ENCODE measurements at regions not wholly inside any gene's neighbourhood (a gene's known extent, or its start where the extent isn't known, plus 50 kb on each side); places are given as distances from the start of the nearest gene placed in this dataset.

- H3K4me1 ChIP-seq, result no peaks in the 10 kb centered on the region
- TF ChIP-seq POLR2AphosphoS5 (IDR thresholded peaks at IDR 0.05) (no peak), EP300 (IDR thresholded peaks at IDR 0.05; ENCODE audit: low read depth) (no peak), POLR2A (IDR thresholded peaks at IDR 0.05) (no peak)
- TF ChIP-seq, protein P1, sequence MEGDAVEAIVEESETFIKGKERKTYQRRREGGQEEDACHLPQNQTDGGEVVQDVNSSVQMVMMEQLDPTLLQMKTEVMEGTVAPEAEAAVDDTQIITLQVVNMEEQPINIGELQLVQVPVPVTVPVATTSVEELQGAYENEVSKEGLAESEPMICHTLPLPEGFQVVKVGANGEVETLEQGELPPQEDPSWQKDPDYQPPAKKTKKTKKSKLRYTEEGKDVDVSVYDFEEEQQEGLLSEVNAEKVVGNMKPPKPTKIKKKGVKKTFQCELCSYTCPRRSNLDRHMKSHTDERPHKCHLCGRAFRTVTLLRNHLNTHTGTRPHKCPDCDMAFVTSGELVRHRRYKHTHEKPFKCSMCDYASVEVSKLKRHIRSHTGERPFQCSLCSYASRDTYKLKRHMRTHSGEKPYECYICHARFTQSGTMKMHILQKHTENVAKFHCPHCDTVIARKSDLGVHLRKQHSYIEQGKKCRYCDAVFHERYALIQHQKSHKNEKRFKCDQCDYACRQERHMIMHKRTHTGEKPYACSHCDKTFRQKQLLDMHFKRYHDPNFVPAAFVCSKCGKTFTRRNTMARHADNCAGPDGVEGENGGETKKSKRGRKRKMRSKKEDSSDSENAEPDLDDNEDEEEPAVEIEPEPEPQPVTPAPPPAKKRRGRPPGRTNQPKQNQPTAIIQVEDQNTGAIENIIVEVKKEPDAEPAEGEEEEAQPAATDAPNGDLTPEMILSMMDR (IDR thresholded peaks at IDR 0.05), result no peak
- intact Hi-C loops (cut with DNase I; ENCODE audit: low total_unique reads), result no loop called here
- H3K27me3 ChIP-seq, result no peaks in the 10 kb centered on the region
- in situ Hi-C loops (cut with MboI; ENCODE audit: low pct_ligation_motif_present in 1 of 4, low pct_unique_long_range_greater_than_20kb in 1 of 4, low sequenced_read_pairs in 3 of 4), result no loop called here
- 60 to 64% methylated on average over 2 to 4 of the region's 4 CpGs for WGBS, 2 donors (ENCODE audit: low coverage in 1 of 2)
- no peak overlapping the region for H3K27ac ChIP-seq
- H3K36me3 ChIP-seq, result no peaks in the 10 kb centered on the region
- H3K9me3 ChIP-seq, result no peaks in the 10 kb centered on the region
- H3K4me3 ChIP-seq, result no peak overlapping the region
- DNase-seq, result no peak
Observed at GRCh38 chr12:22916815-22917214, 291.8 kb downstream of the ETNK1 start.

DNA sequence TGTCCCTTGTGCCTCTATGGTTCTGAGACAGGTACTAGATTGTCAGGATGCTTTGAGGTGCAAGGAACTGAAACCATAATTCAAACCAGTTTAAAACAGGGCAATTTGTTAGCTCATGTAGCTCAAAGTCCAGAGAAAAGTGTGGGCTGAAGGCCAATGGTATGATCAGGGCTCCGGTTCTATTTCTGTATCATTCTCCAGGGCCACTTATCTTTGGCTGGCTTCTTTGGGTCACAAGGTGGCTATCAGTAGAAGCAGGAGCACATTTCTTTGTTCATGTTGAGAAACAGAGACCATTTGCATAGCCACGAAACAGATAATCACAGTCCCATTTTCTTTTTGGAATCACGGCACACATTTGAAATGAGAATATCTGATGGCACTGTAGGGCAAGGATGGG, 294.9 kb downstream of the ETNK1 start:
- in situ Hi-C loops (cut with MboI; ENCODE audit: low pct_ligation_motif_present in 1 of 4, low pct_unique_long_range_greater_than_20kb in 1 of 4, low sequenced_read_pairs in 3 of 4) (no loop called here), intact Hi-C loops (cut with DNase I; ENCODE audit: low total_unique reads) (no loop called here)
- no peaks in the 10 kb centered on the region for H3K9me3 ChIP-seq
- WGBS, 2 donors (ENCODE audit: low coverage in 1 of 2), result 63 to 68% methylated on average over 1 to 3 of the region's 3 CpGs
- TF ChIP-seq POLR2A (IDR thresholded peaks at IDR 0.05) (no peak), EP300 (IDR thresholded peaks at IDR 0.05; ENCODE audit: low read depth) (no peak), POLR2AphosphoS5 (IDR thresholded peaks at IDR 0.05) (no peak)
- TF ChIP-seq, protein P1 (IDR thresholded peaks at IDR 0.05), result no peak
- no peaks in the 10 kb centered on the region for H3K27me3 ChIP-seq
- no peak for DNase-seq
- H3K36me3 ChIP-seq, result no peaks in the 10 kb centered on the region
- H3K4me3 ChIP-seq, result no peak overlapping the region
- H3K27ac ChIP-seq, result no peak overlapping the region
- no peaks in the 10 kb centered on the region for H3K4me1 ChIP-seq

- Histone ChIP-seq H3K9me3 (no peaks in the 10 kb centered on the region), H3K4me3 (no peak overlapping the region), H3K27me3 (no peaks in the 10 kb centered on the region), H3K27ac (no peak overlapping the region), H3K36me3 (no peaks in the 10 kb centered on the region), H3K4me1 (no peaks in the 10 kb centered on the region)
- in situ Hi-C loops (cut with MboI; ENCODE audit: low pct_ligation_motif_present in 1 of 4, low pct_unique_long_range_greater_than_20kb in 1 of 4, low sequenced_read_pairs in 3 of 4), result no loop called here
- no peak for DNase-seq
- TF ChIP-seq POLR2AphosphoS5 (IDR thresholded peaks at IDR 0.05) (no peak), POLR2A (IDR thresholded peaks at IDR 0.05) (no peak), EP300 (IDR thresholded peaks at IDR 0.05; ENCODE audit: low read depth) (no peak)
- TF ChIP-seq, protein P1 (IDR thresholded peaks at IDR 0.05), result no peak
- 68 to 74% methylated on average over 2 of the region's 2 CpGs for WGBS, 2 donors (ENCODE audit: low coverage in 1 of 2)
- intact Hi-C loops (cut with DNase I; ENCODE audit: low total_unique reads), result no loop called here
Observed at GRCh38 chr12:22923768-22924167, 298.8 kb downstream of the ETNK1 start.

DNA sequence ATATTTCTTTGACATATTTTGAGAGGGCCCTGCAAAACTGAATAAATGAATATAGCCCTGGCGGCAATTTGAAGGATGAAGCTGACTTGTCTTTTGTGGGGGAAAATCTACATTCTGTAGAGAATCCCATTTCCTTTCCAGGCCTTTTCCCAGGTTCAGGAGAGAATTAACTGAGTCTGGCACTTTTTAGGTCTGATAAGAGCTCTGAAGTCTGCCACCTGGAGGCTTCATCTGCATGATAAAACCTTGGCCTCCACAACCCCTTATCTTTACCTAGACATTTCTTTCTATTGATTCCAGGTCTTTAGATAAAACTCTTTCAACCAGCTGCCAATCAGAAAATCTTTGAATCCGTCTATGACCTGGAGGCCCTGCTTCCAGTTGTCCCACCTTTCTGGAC, 299.4 kb downstream of the ETNK1 start:
- H3K4me1 ChIP-seq, result no peaks in the 10 kb centered on the region
- 85 to 95% methylated on average over 2 of the region's 2 CpGs for WGBS, 2 donors (ENCODE audit: low coverage in 1 of 2)

More for the DNA sequence above, 299.4 kb downstream of the ETNK1 start:
- no peaks in the 10 kb centered on the region for H3K27me3 ChIP-seq
- no peak for DNase-seq
- TF ChIP-seq, protein P1 (IDR thresholded peaks at IDR 0.05), result no peak
- TF ChIP-seq EP300 (IDR thresholded peaks at IDR 0.05; ENCODE audit: low read depth) (no peak), POLR2AphosphoS5 (IDR thresholded peaks at IDR 0.05) (no peak), POLR2A (IDR thresholded peaks at IDR 0.05) (no peak)
- H3K9me3 ChIP-seq, result no peaks in the 10 kb centered on the region
- no peak overlapping the region for H3K4me3 ChIP-seq
- H3K36me3 ChIP-seq, result no peaks in the 10 kb centered on the region
- in situ Hi-C loops (cut with MboI; ENCODE audit: low pct_ligation_motif_present in 1 of 4, low pct_unique_long_range_greater_than_20kb in 1 of 4, low sequenced_read_pairs in 3 of 4) (no loop called here), intact Hi-C loops (cut with DNase I; ENCODE audit: low total_unique reads) (no loop called here)
- no peak overlapping the region for H3K27ac ChIP-seq
